ENCODE measurements at regions not wholly inside any gene's neighbourhood (a gene's known extent, or its start where the extent isn't known, plus 50 kb on each side); places are given as distances from the start of the nearest gene placed in this dataset.

GRCh38 chr3:163056874-163057497 lies 1560.4 kb downstream of the OTOL1 start:
- H3K4me1 ChIP-seq (ENCODE audit: insufficient read depth, low read length): no peaks in the 10 kb centered on the region
- H3K9ac ChIP-seq (ENCODE audit: low read length): no peak overlapping the region
- DNase-seq (peak; percentile 85), ATAC-seq (peak; percentile 71)
- no peak overlapping the region for H3K4me2 ChIP-seq (ENCODE audit: low read length)
- no peaks in the 10 kb centered on the region for H4K20me1 ChIP-seq (ENCODE audit: low read length)
- no peaks in the 10 kb centered on the region for H3K9me3 ChIP-seq (ENCODE audit: low read length)
- ChIA-PET POLR2A (ENCODE audit: unreplicated experiment) (no interaction called here), CTCF (interaction anchor here (0.6 kb wide), 1 partner anchor 1009 kb away, joined by 3 read pairs; no protein-coding TSS in a partner anchor)
- H3F3A ChIP-seq (ENCODE audit: low read length, unreplicated experiment): no peaks in the 10 kb centered on the region
- intact Hi-C loops (cut with micrococcal nuclease): loop anchor here (1.0 to 10.0 kb wide), 7 partner anchors 198 to 1495 kb away; no protein-coding TSS in a partner anchor
- no peak overlapping the region for H3K4me3 ChIP-seq (ENCODE audit: low read length)
- no peaks in the 10 kb centered on the region for H3K36me3 ChIP-seq (ENCODE audit: low read depth, low read length)
- H3K79me2 ChIP-seq (ENCODE audit: low read length): no peaks in the 10 kb centered on the region
- TF ChIP-seq CTCF (conservative IDR thresholded peaks at IDR 0.05; ENCODE audit: low read depth, low read length) (peak; percentile 82), EZH2phosphoT487 (IDR thresholded peaks at IDR 0.05; ENCODE audit: borderline replicate concordance, low read length) (no peak), EZH2 (IDR thresholded peaks at IDR 0.05; ENCODE audit: low read length, unreplicated experiment) (no peak)
- H2AFZ ChIP-seq (ENCODE audit: low read length): no peak overlapping the region
- H3K27me3 ChIP-seq (ENCODE audit: low read length): no peaks in the 10 kb centered on the region
- no peak overlapping the region for H3K27ac ChIP-seq (ENCODE audit: low read length)
- no TSS peak for BruUV-seq (replicated peaks)
- no peaks in the 10 kb centered on the region for H3K9me2 ChIP-seq (replicated peaks; ENCODE audit: low read length)

GRCh38 chr3:163058031-163058854 lies 1561.6 kb downstream of the OTOL1 start:
- intact Hi-C loops (cut with micrococcal nuclease): loop anchor here (5.0 to 10.0 kb wide), 4 partner anchors 197 to 1496 kb away; no protein-coding TSS in a partner anchor
- Histone ChIP-seq H3K9me2 (replicated peaks; ENCODE audit: low read length) (no peaks in the 10 kb centered on the region), H3K9ac (ENCODE audit: low read length) (no peak overlapping the region), H3K27ac (ENCODE audit: low read length) (no peak overlapping the region), H3F3A (ENCODE audit: low read length, unreplicated experiment) (no peaks in the 10 kb centered on the region), H3K9me3 (ENCODE audit: low read length) (no peaks in the 10 kb centered on the region), H3K27me3 (ENCODE audit: low read length) (no peaks in the 10 kb centered on the region), H2AFZ (ENCODE audit: low read length) (no peak overlapping the region), H3K4me1 (ENCODE audit: insufficient read depth, low read length) (no peaks in the 10 kb centered on the region), H3K4me3 (ENCODE audit: low read length) (no peak overlapping the region), H4K20me1 (ENCODE audit: low read length) (no peaks in the 10 kb centered on the region), H3K4me2 (ENCODE audit: low read length) (no peak overlapping the region), H3K79me2 (ENCODE audit: low read length) (no peaks in the 10 kb centered on the region), H3K36me3 (ENCODE audit: low read depth, low read length) (no peaks in the 10 kb centered on the region)
- BruUV-seq (replicated peaks): no TSS peak
- ChIA-PET POLR2A (ENCODE audit: unreplicated experiment) (no interaction called here), CTCF (no interaction called here)
- DNase-seq (no peak), ATAC-seq (no peak)
- no peak for TF ChIP-seq EZH2 (IDR thresholded peaks at IDR 0.05; ENCODE audit: low read length, unreplicated experiment)
- no peak for TF ChIP-seq CTCF (conservative IDR thresholded peaks at IDR 0.05; ENCODE audit: low read depth, low read length)
- no peak for TF ChIP-seq EZH2phosphoT487 (IDR thresholded peaks at IDR 0.05; ENCODE audit: borderline replicate concordance, low read length)
